ENCODE measurements at regions not wholly inside any gene's neighbourhood (a gene's known extent, or its start where the extent isn't known, plus 50 kb on each side); places are given as distances from the start of the nearest gene placed in this dataset.

- no peak overlapping the region for H3K27ac Mint-ChIP-seq (ENCODE audit: unreplicated experiment)
- Histone ChIP-seq H3K36me3 (ENCODE audit: control insufficient read depth, insufficient read depth, low read length) (no peaks in the 10 kb centered on the region; the same call in 1 of the 2 replicates), H3K4me3 (ENCODE audit: low read depth, low read length) (no peak overlapping the region), H3K4me1 (peaks cover 24% of the 10 kb centered on the region), H3K27me3 (replicated peaks; ENCODE audit: control insufficient read depth, insufficient read depth, low read length) (no peaks in the 10 kb centered on the region), H3K9me3 (no peaks in the 10 kb centered on the region; the same call in 1 of the 2 replicates)
- ChIA-PET CTCF (interaction anchor here (0.7 to 1.2 kb wide), 6 partner anchors 11 to 207 kb away, joined by 3 to 7 read pairs (median 3); no protein-coding TSS in a partner anchor), POLR2A (no interaction called here)
- H3K36me3 Mint-ChIP-seq (ENCODE audit: insufficient read depth, unreplicated experiment), result no peaks in the 10 kb centered on the region
- no TSS peak for BruUV-seq (replicated peaks)
- no peak overlapping the region for H3K4me3 Mint-ChIP-seq (ENCODE audit: unreplicated experiment)
- peaks cover 31% of the 10 kb centered on the region for H3K4me1 Mint-ChIP-seq (ENCODE audit: low read depth, unreplicated experiment)
- no peaks in the 10 kb centered on the region for H3K27me3 Mint-ChIP-seq (ENCODE audit: insufficient read depth, unreplicated experiment)
- DNase-seq, result no peak
- intact Hi-C loops (cut with micrococcal nuclease; ENCODE audit: unreplicated experiment), result loop anchor here (1.0 kb wide), 5 partner anchors 38 to 368 kb away; no protein-coding TSS in a partner anchor
- H3K9me3 Mint-ChIP-seq (ENCODE audit: unreplicated experiment), result no peaks in the 10 kb centered on the region
- TF ChIP-seq CTCF (IDR thresholded peaks at IDR 0.05; ENCODE audit: insufficient read depth in 1 of 2, low read depth in 1 of 2, low read length in 1 of 2, severe bottlenecking in 1 of 2, unreplicated experiment in 1 of 2), result no peak
Measured at GRCh38 chr5:145681216-145681615, 153.9 kb downstream of the PRELID2 start.

GRCh38 chr5:145680767-145681166 lies 154.4 kb downstream of the PRELID2 start:
- ChIA-PET POLR2A (no interaction called here), CTCF (no interaction called here)
- Mint-ChIP-seq H3K36me3 (ENCODE audit: insufficient read depth, unreplicated experiment) (no peaks in the 10 kb centered on the region), H3K4me1 (ENCODE audit: low read depth, unreplicated experiment) (peaks cover 31% of the 10 kb centered on the region), H3K4me3 (ENCODE audit: unreplicated experiment) (no peak overlapping the region), H3K27ac (ENCODE audit: unreplicated experiment) (no peak overlapping the region), H3K9me3 (ENCODE audit: unreplicated experiment) (no peaks in the 10 kb centered on the region), H3K27me3 (ENCODE audit: insufficient read depth, unreplicated experiment) (no peaks in the 10 kb centered on the region)
- DNase-seq, result no peak
- H3K9me3 ChIP-seq, result no peaks in the 10 kb centered on the region; the same call in 1 of the 2 replicates
- H3K36me3 ChIP-seq (ENCODE audit: control insufficient read depth, insufficient read depth, low read length), result no peaks in the 10 kb centered on the region; the same call in 1 of the 2 replicates
- H3K4me3 ChIP-seq (ENCODE audit: low read depth, low read length), result no peak overlapping the region
- H3K4me1 ChIP-seq, result peaks cover 24% of the 10 kb centered on the region
- no TSS peak for BruUV-seq (replicated peaks)
- no peak for TF ChIP-seq CTCF (IDR thresholded peaks at IDR 0.05; ENCODE audit: insufficient read depth in 1 of 2, low read depth in 1 of 2, low read length in 1 of 2, severe bottlenecking in 1 of 2, unreplicated experiment in 1 of 2)
- intact Hi-C loops (cut with micrococcal nuclease; ENCODE audit: unreplicated experiment), result loop anchor here (1.0 kb wide), 5 partner anchors 39 to 369 kb away; no protein-coding TSS in a partner anchor
- no peaks in the 10 kb centered on the region for H3K27me3 ChIP-seq (replicated peaks; ENCODE audit: control insufficient read depth, insufficient read depth, low read length)

- H3K9me3 ChIP-seq, result no peaks in the 10 kb centered on the region; the same call in 1 of the 2 replicates
- H3K4me3 ChIP-seq (ENCODE audit: low read depth, low read length), result no peak overlapping the region
- Mint-ChIP-seq H3K4me3 (ENCODE audit: unreplicated experiment) (no peak overlapping the region), H3K4me1 (ENCODE audit: low read depth, unreplicated experiment) (peaks cover 31% of the 10 kb centered on the region), H3K27ac (ENCODE audit: unreplicated experiment) (no peak overlapping the region), H3K9me3 (ENCODE audit: unreplicated experiment) (no peaks in the 10 kb centered on the region), H3K27me3 (ENCODE audit: insufficient read depth, unreplicated experiment) (no peaks in the 10 kb centered on the region), H3K36me3 (ENCODE audit: insufficient read depth, unreplicated experiment) (no peaks in the 10 kb centered on the region)
- no TSS peak for BruUV-seq (replicated peaks)
- intact Hi-C loops (cut with micrococcal nuclease; ENCODE audit: unreplicated experiment), result no loop called here
- DNase-seq, result peak in 1 of 2 experiments; percentile 25
- CTCF ChIA-PET, result no interaction called here
- peak; percentile 23 to 30 for TF ChIP-seq CTCF (IDR thresholded peaks at IDR 0.05; ENCODE audit: insufficient read depth in 1 of 2, low read depth in 1 of 2, low read length in 1 of 2, severe bottlenecking in 1 of 2, unreplicated experiment in 1 of 2)
- H3K36me3 ChIP-seq (ENCODE audit: control insufficient read depth, insufficient read depth, low read length), result no peaks in the 10 kb centered on the region; the same call in 1 of the 2 replicates
- POLR2A ChIA-PET, result no interaction called here
- H3K4me1 ChIP-seq, result peaks cover 24% of the 10 kb centered on the region
- no peaks in the 10 kb centered on the region for H3K27me3 ChIP-seq (replicated peaks; ENCODE audit: control insufficient read depth, insufficient read depth, low read length)
Measured at GRCh38 chr5:145680169-145680568, 155.0 kb downstream of the PRELID2 start.
